Hematopoietic multipotent progenitor cell treated with erythropoietin and hydrocortisone succinate and interleukin-3 and kit ligand, for 8 days (in vitro differentiated cells): ENCODE measurements at regions not wholly inside any gene's neighbourhood (a gene's known extent, or its start where the extent isn't known, plus 50 kb on each side); places are given as distances from the start of the nearest gene placed in this dataset.
A peak's percentile ranks its signal among the peaks of the same experiment; 100 is the strongest.
"Not testable (repeated sequence)": the region's sequence is repeated elsewhere in the genome, so short reads cannot be mapped to it uniquely, and the experiment has no call there.

Source experiments
- DNase-seq: peaks from one replicate; pipeline ENCODE4 v3.0.0-alpha.2; 2015

- peak; percentile 6 for DNase-seq
These were observed 1186.6 kb upstream of the SEMA6A start for GRCh38 chr5:117761186-117761585.

DNA sequence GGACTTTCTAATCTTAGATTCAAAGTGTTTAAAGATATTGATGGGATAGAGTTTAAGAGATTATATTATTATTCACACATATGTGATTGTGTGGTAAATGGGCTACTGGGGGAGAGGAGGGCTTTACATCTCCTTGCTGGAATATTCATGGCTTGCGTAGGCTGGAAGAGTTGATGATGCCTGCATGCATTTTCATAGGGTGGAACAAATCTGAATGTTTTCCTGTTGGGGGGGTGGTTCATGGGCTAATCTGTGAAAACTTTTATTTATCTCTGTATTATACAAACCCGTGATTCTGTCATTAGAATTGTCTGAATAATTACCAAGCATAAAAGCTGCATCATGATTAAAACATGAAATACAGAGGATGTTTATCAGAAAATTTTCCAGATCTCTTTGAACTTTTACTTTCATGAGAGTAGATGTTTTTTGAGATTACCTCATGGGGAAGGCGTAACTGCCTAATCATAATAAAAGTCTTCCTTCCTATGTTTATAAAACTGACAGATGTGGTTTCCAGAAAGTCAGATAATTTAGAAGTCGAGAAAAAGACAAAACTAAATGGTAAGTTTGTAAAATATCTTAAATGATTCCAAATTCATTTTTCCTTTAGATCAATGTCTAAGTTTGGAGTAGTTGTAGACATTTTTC lies 1185.4 kb upstream of the SEMA6A start:
- DNase-seq: no peak

DNA sequence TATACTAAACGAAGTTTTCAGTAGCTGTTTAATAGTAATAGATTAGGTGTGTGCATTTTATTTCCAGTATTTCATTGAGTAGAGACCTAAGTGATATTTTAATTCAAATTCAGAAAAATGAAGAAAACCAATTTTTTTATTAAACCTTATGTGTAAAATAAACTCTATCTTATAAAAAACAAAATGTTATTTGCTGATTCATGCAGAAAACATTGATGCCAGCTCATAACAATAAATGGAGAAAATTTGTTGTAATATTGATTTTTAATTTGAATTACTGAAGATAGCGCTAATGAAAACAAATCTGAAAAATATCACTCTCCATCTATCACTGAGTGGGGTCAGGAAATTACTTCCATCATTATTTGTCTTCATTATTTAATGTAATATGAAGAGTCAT lies 1177.8 kb upstream of the SEMA6A start:
- DNase-seq: no peak

GRCh38 chr5:117748336-117748735 lies 1173.7 kb upstream of the SEMA6A start:
- DNase-seq: no peak

GRCh38 chr5:117743337-117743736 lies 1168.7 kb upstream of the SEMA6A start:
- DNase-seq: no peak

DNA sequence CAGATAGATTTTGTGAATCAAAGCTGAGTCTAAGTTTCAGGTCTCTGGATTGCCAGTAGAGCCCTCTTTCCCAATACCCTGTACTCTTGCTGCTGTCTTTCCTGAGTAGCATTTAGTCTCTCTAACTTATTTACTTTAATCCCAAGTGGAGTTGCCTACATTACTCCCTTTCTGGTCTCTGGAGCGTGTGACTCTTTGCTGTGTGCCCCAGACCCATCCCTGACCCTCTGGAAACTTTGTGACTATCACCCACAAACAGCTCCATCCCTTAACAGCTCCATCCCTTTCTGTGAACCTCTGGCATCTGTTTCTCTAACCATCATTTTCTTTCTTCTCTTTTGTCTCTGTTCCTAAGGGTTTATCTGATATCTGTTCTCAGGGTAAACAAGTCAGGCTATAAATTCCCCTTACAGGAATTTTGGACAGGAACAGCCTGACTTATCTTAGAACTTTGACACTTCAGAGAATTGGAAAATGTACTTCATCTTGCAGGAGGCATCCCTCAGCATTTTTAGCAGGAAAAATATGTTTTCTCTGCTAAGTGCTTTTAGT lies 1167.1 kb upstream of the SEMA6A start:
- no peak for DNase-seq

DNA sequence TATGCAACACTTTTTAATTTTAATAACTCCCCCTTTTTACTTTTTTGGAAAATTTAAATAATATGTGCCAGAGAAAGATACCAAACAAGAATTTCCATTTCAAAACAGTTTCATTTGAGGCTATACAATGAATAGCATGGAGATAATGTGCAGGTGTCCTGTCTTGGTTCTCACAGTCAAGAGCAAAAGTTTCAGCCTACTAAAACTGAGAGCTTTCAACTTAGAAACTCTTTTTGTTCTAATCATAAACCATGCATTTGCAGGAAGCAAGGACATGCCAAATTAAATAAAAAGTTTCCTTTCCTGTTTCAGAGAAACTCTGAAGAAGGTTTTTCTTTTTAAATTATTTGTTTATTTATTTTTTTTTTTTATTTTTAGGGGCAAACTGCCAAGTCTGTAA lies 1165.6 kb upstream of the SEMA6A start:
- no peak for DNase-seq

DNA sequence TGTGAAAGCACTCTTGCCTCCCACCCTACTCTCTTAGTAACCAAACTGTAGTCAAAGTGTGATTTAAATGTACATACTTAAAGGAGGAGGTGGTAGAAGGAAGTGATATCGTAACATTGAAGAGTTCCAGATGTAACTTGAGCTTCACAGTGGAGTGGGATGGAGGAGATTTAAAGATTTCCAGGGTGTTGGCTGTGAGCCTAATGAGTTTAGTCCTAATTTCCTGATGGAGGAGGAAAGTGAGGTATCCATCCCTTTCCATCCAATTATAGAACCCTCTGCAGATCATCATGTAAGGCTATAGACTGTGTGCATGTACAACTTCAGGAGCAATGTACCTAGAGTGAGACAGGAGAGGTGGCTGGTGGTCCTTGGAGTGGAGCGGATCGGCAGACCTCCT lies 1163.9 kb upstream of the SEMA6A start:
- DNase-seq: no peak

- DNase-seq: no peak
These were observed 1162.1 kb upstream of the SEMA6A start for GRCh38 chr5:117736698-117737097.

GRCh38 chr5:117734056-117734455 lies 1159.4 kb upstream of the SEMA6A start:
- no peak for DNase-seq

DNA sequence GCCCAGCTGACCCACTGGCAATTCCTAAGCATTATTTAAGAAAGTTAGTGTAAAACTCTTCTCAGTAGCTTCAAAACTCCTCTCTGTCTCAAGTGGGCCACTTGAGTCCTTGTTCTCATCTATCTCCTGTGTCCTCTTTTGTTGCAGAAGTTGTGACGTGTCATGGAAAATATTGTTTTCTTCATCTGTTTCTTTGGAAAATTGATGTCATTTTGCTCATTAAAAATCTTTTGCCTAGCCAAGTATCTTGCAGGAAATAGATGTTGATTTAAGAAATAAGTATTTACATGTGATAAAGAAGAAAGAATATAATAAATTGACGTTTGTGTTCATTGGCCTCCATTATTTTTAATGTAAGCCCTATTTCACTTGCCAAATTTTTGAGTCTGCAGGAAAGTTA lies 1158.4 kb upstream of the SEMA6A start:
- no peak for DNase-seq

- no peak for DNase-seq
These were observed 1157.6 kb upstream of the SEMA6A start for GRCh38 chr5:117732264-117732663.

DNA sequence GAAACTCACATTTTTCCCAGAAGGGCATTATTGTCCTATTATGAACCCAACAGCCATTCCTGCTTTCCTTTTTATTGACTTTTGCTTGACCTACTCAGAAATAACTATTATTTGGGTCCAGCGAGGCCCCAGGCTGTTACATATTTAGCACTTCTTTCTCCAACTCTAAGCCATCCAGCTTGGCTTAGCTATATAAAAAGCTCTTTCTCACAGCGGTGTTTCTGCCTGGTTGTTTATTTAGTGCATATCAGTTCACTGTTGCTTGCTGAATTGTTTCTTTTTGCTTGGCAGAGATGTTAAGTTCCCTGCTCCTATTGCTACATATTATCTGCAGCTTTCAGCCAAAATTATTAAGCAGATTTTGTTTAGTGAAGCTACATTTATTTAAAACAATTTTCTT lies 1156.8 kb upstream of the SEMA6A start:
- DNase-seq: no peak

GRCh38 chr5:117720784-117721183 lies 1146.2 kb upstream of the SEMA6A start:
- DNase-seq: not testable (repeated sequence)

DNA sequence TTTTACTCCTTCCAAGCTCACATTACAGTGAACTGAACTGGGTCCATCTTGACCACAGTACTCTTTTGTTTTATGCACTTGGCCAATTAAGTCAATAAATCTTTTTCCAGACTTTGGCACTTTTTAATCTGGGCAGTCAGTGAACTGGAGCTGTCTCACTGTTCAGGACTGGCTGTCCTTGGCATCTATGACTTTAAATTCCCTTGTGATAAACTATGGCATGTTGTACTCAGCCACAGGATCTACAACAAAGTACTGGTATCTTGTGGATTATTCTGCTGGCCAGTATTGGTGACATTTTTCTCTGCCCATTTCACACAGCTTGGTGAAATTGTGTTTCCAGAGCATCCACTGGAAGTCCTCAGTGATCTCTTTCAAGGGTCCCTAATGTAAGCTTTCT lies 1144.8 kb upstream of the SEMA6A start:
- DNase-seq: no peak

- no peak for DNase-seq
These were observed 1139.1 kb upstream of the SEMA6A start for GRCh38 chr5:117713585-117714198.

DNA sequence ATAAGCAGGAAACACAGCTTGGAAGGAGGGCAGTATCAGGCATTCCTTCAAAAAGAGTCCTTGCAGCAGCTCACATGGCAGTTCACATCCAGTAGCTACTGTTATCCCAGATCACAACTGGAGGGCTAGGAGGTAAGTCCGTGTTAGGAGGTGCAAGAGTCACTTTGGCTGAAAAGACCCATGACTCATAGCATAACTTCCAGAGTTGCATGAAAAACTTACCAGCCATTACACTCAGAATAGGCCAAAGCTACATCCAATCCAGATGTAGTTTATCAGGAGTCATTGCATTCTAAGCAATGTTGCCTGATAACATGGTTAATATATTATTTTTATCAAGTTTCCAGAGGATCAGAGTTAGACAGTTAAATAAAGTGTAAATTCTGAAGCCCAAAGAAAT lies 1126.4 kb upstream of the SEMA6A start:
- no peak for DNase-seq

DNA sequence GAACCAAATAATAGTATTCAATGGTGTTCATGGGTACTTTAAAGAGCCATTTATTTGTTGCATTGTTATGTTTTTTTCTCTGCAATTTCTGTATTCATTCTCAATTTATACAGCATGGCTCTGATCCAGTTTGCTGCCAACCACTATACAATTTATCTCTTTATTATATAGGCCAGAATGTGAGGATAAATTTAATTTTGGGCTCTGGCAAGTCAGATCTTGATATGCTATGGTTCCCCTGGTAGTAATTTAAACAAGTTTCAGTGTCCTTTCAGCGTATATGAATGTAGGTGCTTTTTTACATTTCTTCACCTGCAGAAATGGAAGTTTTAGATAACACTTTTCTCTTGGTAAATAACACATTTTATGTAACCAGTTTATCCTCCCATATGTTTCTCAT lies 1118.0 kb upstream of the SEMA6A start:
- DNase-seq: no peak

DNA sequence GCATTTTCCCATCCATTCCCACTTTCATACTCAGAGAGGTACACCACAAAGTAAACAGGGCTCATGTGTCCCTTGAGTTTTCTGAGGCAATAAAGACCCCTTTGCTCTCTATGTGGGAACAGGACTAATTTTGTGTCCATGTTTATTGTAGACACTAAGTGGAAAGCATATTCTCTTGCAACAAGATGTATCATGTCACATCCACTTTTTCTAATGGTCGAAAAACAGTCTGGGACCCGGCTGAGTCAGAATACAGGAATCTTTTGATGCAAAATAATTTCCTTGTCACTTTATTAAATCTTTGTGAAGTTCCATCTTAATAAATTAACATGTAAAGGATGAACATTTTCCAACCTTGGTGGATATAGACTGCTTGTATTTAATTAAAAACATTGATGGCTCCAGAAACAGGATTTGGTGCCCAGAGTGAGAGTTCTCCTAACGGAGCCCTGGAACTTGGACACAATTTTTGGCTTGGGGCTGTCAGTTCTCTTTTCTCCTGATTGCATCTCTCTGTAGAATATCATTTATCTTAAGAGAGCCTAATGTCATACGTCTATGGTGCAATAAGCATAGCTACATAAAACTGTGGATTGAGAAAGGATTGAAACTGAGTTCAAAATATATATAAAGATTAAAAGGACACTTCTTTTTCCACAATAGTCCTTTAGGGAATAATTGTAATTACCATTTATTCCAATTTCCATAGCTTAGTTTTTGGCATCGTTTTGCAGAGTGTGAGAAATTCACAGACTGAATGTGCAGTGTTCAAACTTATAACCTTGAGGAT lies 1116.7 kb upstream of the SEMA6A start:
- no peak for DNase-seq

GRCh38 chr5:117690612-117691011 lies 1116.0 kb upstream of the SEMA6A start:
- DNase-seq: no peak

GRCh38 chr5:117686926-117687325 lies 1112.3 kb upstream of the SEMA6A start:
- no peak for DNase-seq

- no peak for DNase-seq
These were observed 1107.8 kb upstream of the SEMA6A start for GRCh38 chr5:117682416-117682815.

- DNase-seq: no peak
These were observed 1107.0 kb upstream of the SEMA6A start for GRCh38 chr5:117681431-117682254.
